ENCODE measurements at regions not wholly inside any gene's neighbourhood (a gene's known extent, or its start where the extent isn't known, plus 50 kb on each side); places are given as distances from the start of the nearest gene placed in this dataset.

DNA sequence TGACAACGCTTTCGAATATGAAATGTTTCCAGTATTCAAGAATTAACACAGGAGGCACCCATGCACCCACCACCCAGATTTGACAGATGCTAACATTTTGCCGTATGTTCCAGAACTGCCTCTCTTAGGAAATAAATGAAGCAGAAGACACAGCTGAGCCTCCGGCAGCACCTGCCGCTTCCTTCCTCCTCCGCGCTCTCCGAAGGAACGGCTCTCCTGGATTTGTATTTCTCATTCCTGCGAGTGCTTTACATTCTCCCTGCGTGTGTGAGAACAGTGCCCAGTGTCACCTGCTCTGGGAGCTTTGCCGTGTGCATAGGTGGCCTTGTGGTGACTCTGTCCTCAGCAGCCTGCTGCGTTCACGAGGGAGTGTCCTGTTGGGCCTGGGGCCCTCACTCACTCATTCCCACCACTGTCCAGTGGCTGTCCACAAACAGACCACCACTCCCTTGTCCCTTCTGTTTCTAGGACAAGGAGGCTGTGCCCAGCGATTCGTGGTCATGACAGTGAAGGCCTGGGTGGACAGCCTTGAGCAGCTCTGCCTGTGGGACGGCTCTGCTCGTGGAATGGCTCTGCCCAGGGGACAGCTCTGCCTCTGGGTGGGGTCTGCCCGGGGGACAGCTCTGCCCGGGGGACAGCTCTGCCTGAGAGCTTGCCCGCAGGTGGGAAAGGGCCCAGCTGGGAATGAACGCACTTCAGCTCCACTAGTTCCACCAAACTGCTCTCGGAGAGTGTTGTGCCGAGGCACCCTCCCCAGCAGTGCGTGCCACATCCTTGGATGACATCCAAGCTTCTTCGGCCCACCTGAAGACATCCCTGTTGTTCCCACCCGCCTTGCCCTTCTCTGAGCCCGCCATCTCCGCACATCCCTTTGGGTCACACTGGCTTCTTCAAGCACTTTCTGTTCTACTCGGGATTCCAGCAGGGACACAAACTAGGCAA is 170.5 kb upstream of the PPP1R26 start:
- peaks cover 15% of the 10 kb centered on the region for H3K9me3 ChIP-seq (ENCODE audit: control insufficient read depth, insufficient read depth, low read length)
- no peaks in the 10 kb centered on the region for H3K4me1 ChIP-seq (ENCODE audit: control insufficient read depth, insufficient read depth, low read length)
- H3K27me3 ChIP-seq (ENCODE audit: control insufficient read depth, insufficient read depth, low read length), result no peaks in the 10 kb centered on the region

DNA sequence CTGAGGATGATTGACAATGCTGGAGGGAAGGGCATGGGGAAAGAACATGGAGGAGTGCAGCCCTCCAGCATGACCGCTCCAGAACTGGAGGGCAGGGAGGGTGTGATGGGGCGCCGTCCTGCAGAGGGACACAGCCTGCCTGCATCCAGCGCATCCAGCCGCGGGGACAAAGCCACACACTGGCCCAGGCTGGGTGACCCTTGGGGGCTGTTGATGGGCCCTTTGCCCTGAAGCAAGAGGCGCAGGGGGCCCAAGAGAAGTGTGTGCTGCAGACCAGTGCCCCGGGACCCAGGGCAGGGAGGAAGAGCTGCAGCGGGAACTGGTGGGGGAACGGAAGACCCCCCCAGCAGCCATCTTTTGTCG is 169.8 kb upstream of the PPP1R26 start:
- H3K27ac ChIP-seq (ENCODE audit: low read depth, low read length), result no peak overlapping the region
- H3K9me3 ChIP-seq (ENCODE audit: control insufficient read depth, insufficient read depth, low read length), result peaks cover 15% of the 10 kb centered on the region
- no peaks in the 10 kb centered on the region for H3K36me3 ChIP-seq (ENCODE audit: control insufficient read depth, insufficient read depth, low read length)
- H3K27me3 ChIP-seq (ENCODE audit: control insufficient read depth, insufficient read depth, low read length), result no peaks in the 10 kb centered on the region
- no peaks in the 10 kb centered on the region for H3K4me1 ChIP-seq (ENCODE audit: control insufficient read depth, insufficient read depth, low read length)
- no peak overlapping the region for H3K9ac ChIP-seq (ENCODE audit: low read depth, low read length)
- H3K4me3 ChIP-seq (ENCODE audit: low read depth, low read length), result no peak overlapping the region

More for the DNA sequence above, 170.5 kb upstream of the PPP1R26 start:
- no peak overlapping the region for H3K4me3 ChIP-seq (ENCODE audit: low read depth, low read length)
- H3K36me3 ChIP-seq (ENCODE audit: control insufficient read depth, insufficient read depth, low read length), result no peaks in the 10 kb centered on the region
- H3K27ac ChIP-seq (ENCODE audit: low read depth, low read length), result no peak overlapping the region
- H3K9ac ChIP-seq (ENCODE audit: low read depth, low read length), result no peak overlapping the region

DNA sequence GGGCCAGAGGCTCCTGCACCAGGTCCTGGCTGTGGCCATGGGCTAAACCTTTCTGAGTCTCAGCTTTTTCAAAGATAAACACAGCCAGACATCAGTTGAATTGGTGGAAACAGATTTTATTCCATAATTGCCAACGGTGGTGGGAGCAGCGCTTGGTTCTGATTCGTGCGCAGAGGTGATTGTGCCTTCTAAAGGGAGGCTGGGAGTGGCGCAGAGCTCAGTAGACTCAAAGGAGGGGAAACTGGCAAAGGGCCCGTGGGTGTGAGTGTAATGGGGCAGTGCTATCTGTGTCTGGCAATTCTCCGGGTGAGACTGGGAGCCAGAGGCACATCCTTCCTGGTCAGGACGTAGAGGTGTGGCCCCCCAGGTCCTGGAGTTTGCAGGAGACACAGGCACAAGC is 169.4 kb upstream of the PPP1R26 start:
- Histone ChIP-seq H3K27ac (ENCODE audit: low read depth, low read length) (no peak overlapping the region), H3K4me3 (ENCODE audit: low read depth, low read length) (no peak overlapping the region), H3K9ac (ENCODE audit: low read depth, low read length) (no peak overlapping the region), H3K9me3 (ENCODE audit: control insufficient read depth, insufficient read depth, low read length) (peaks cover 15% of the 10 kb centered on the region), H3K4me1 (ENCODE audit: control insufficient read depth, insufficient read depth, low read length) (no peaks in the 10 kb centered on the region), H3K27me3 (ENCODE audit: control insufficient read depth, insufficient read depth, low read length) (no peaks in the 10 kb centered on the region), H3K36me3 (ENCODE audit: control insufficient read depth, insufficient read depth, low read length) (no peaks in the 10 kb centered on the region)

DNA sequence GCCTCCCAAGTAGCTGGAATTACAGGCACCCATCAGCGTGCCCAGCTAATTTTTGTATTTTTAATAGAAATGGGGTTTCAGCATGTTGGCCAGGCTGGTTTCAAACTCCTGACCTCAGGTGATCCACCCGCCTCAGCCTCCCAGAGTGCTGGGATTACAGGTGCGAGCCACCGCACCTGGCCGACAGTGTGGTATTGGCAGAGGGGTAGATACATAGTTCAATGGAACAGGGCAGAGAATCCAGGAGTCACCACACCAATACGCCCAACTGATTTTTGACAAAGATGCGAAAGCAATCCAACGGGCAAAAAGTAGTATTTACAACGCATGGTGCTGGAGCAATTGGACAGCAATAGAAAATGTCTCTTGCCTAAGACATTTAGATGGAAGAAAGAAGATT is 164.0 kb upstream of the PPP1R26 start:
- H3K9ac ChIP-seq (ENCODE audit: low read depth, low read length), result no peak overlapping the region
- no peak overlapping the region for H3K27ac ChIP-seq (ENCODE audit: low read depth, low read length)
- no peaks in the 10 kb centered on the region for H3K27me3 ChIP-seq (ENCODE audit: control insufficient read depth, insufficient read depth, low read length)
- H3K4me3 ChIP-seq (ENCODE audit: low read depth, low read length), result no peak overlapping the region
- peaks cover 16% of the 10 kb centered on the region for H3K4me1 ChIP-seq (ENCODE audit: control insufficient read depth, insufficient read depth, low read length)
- H3K36me3 ChIP-seq (ENCODE audit: control insufficient read depth, insufficient read depth, low read length), result no peaks in the 10 kb centered on the region
- peaks cover 15% of the 10 kb centered on the region for H3K9me3 ChIP-seq (ENCODE audit: control insufficient read depth, insufficient read depth, low read length)

DNA sequence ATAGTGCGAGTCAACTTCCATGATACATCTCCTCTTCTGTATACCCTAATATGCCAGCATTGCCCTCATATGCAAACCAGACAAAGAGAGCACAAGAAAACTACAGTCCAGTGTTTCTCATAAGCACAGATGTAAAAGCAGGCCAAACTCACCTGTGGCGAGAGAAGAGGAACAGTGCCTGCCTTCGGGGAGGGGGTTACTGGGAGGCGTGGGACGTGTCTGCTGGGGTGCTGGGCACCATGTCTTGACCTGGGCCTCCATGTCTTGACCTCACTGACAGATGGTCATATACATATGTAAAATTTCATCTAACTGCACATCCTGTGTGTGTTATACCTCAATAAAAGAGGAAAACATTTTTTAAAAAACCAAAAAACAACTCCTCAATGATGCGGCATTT is 159.3 kb upstream of the PPP1R26 start:
- Histone ChIP-seq H3K4me1 (ENCODE audit: control insufficient read depth, insufficient read depth, low read length) (peaks cover 16% of the 10 kb centered on the region), H3K9me3 (ENCODE audit: control insufficient read depth, insufficient read depth, low read length) (no peaks in the 10 kb centered on the region), H3K36me3 (ENCODE audit: control insufficient read depth, insufficient read depth, low read length) (no peaks in the 10 kb centered on the region), H3K9ac (ENCODE audit: low read depth, low read length) (no peak overlapping the region), H3K4me3 (ENCODE audit: low read depth, low read length) (no peak overlapping the region), H3K27ac (ENCODE audit: low read depth, low read length) (no peak overlapping the region), H3K27me3 (ENCODE audit: control insufficient read depth, insufficient read depth, low read length) (no peaks in the 10 kb centered on the region)

DNA sequence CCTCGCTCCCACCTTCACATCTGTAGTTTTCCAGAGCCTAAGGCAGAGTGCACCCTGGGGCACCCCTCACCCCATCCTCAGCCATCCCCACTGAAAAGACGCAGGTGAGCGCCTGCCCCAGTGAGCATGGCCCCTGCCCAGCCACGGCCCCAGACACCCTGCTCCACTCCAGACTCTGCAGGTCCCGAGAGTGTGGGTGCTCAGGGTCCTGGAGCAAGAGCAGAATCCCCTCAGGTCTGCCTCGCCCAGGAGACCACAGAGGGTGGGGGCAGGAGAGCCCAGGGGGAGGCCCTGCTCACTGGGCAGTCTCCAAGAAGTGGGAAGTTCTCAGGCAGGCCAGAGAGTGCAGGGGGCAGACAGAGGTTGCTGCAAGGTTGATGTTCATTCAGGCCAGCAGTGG is 158.6 kb upstream of the PPP1R26 start:
- Histone ChIP-seq H3K4me3 (ENCODE audit: low read depth, low read length) (no peak overlapping the region), H3K4me1 (ENCODE audit: control insufficient read depth, insufficient read depth, low read length) (peaks cover 16% of the 10 kb centered on the region), H3K9me3 (ENCODE audit: control insufficient read depth, insufficient read depth, low read length) (no peaks in the 10 kb centered on the region), H3K27ac (ENCODE audit: low read depth, low read length) (no peak overlapping the region), H3K9ac (ENCODE audit: low read depth, low read length) (no peak overlapping the region), H3K36me3 (ENCODE audit: control insufficient read depth, insufficient read depth, low read length) (no peaks in the 10 kb centered on the region), H3K27me3 (ENCODE audit: control insufficient read depth, insufficient read depth, low read length) (no peaks in the 10 kb centered on the region)

DNA sequence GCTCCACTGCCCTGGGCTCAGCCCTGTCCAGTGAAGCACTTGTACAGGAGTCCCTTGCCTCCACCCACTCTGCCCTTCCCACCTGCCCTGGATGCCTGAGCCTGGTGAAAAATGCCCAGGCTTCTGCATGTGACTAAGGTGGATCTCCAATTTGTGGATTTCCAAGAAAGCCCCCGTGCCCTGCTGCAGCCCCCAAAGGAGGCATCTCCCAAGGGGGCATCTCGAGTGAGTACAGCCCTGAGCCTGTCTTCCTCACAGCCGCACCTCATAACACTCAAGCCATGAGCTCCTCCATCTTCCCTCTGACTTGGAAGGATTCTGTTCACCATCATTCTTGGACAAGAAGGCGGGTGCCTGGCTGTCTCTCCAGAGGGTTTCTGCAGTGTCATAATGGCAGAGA is 158.0 kb upstream of the PPP1R26 start:
- H3K4me3 ChIP-seq (ENCODE audit: low read depth, low read length), result no peak overlapping the region
- no peaks in the 10 kb centered on the region for H3K36me3 ChIP-seq (ENCODE audit: control insufficient read depth, insufficient read depth, low read length)
- H3K9ac ChIP-seq (ENCODE audit: low read depth, low read length), result no peak overlapping the region
- H3K27me3 ChIP-seq (ENCODE audit: control insufficient read depth, insufficient read depth, low read length), result no peaks in the 10 kb centered on the region
- no peaks in the 10 kb centered on the region for H3K9me3 ChIP-seq (ENCODE audit: control insufficient read depth, insufficient read depth, low read length)
- peaks cover 16% of the 10 kb centered on the region for H3K4me1 ChIP-seq (ENCODE audit: control insufficient read depth, insufficient read depth, low read length)
- H3K27ac ChIP-seq (ENCODE audit: low read depth, low read length), result no peak overlapping the region

DNA sequence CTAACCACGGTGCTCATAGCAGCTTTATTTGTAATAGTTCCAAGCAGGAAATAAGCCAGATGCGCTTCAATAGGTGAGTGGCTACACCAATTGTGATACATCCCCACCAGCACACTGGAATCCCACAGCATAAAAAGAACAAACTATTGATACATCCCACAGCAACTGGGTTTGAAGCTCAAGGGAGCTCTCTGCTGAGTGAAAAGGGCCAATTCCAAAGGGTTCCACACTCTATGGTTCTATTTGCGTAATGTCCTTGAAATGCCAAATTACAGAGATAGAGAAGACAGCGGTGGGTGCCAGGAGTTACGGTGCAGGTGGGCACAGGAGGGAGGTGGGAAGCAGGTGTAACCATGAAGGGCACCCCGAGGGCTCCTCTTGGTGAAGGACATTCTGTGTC is 155.3 kb upstream of the PPP1R26 start:
- no peak overlapping the region for H3K9ac ChIP-seq (ENCODE audit: low read depth, low read length)
- no peaks in the 10 kb centered on the region for H3K36me3 ChIP-seq (ENCODE audit: control insufficient read depth, insufficient read depth, low read length)
- H3K9me3 ChIP-seq (ENCODE audit: control insufficient read depth, insufficient read depth, low read length), result peaks cover 5% of the 10 kb centered on the region; the same call in 1 of the 2 replicates
- H3K27ac ChIP-seq (ENCODE audit: low read depth, low read length), result no peak overlapping the region
- no peak overlapping the region for H3K4me3 ChIP-seq (ENCODE audit: low read depth, low read length)
- no peaks in the 10 kb centered on the region for H3K27me3 ChIP-seq (ENCODE audit: control insufficient read depth, insufficient read depth, low read length)
- peaks cover 12% of the 10 kb centered on the region for H3K4me1 ChIP-seq (ENCODE audit: control insufficient read depth, insufficient read depth, low read length)

DNA sequence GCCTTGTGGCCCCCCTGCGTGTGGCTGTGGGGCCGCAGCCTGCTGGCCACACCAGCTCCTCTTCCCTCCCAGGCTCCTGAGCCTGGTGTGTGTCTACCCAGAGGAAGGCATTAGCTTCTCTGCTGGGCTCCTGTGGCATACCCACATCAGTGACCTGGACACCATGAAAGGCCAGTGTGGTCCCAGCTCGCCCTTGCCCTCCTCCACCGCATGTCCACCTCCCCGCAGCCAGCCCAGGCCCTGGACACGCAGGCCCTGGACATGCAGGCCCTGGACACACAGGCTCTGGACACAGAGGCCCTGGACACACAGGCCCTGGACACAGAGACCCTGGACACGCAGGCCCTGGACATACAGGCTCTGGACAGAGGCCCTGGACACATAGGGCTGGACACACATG is 153.4 kb upstream of the PPP1R26 start:
- Histone ChIP-seq H3K4me1 (ENCODE audit: control insufficient read depth, insufficient read depth, low read length) (no peaks in the 10 kb centered on the region), H3K27ac (ENCODE audit: low read depth, low read length) (no peak overlapping the region), H3K27me3 (ENCODE audit: control insufficient read depth, insufficient read depth, low read length) (no peaks in the 10 kb centered on the region), H3K4me3 (ENCODE audit: low read depth, low read length) (no peak overlapping the region), H3K9ac (ENCODE audit: low read depth, low read length) (no peak overlapping the region), H3K36me3 (ENCODE audit: control insufficient read depth, insufficient read depth, low read length) (no peaks in the 10 kb centered on the region), H3K9me3 (ENCODE audit: control insufficient read depth, insufficient read depth, low read length) (peaks cover 5% of the 10 kb centered on the region; the same call in 1 of the 2 replicates)

DNA sequence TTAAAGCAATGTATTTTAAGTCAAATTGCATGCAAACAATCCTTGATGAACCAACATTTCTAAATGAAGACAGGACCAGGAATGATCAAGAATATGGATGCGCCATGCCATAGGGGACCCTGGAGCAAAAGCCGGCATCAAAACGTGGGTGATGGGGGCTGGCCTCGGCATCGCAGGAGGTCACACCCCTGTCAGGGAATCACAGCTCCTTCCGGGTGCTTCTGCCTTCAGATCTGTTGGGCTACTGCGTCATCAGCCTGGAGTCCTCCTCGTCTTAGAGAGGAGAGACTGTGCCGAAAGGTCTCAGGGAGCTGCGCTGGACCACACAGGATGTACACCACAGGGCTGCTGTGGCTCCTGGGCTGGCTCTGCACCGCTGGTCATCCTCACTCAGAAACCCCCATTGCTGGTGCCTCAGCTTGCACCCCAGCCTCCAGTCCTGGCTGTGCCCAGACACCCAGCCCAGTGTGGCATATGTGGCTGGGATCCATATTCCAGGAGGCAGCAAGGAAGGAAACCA is 152.9 kb upstream of the PPP1R26 start:
- Histone ChIP-seq H3K9me3 (ENCODE audit: control insufficient read depth, insufficient read depth, low read length) (peaks cover 5% of the 10 kb centered on the region; the same call in 1 of the 2 replicates), H3K9ac (ENCODE audit: low read depth, low read length) (no peak overlapping the region), H3K4me3 (ENCODE audit: low read depth, low read length) (no peak overlapping the region), H3K27ac (ENCODE audit: low read depth, low read length) (no peak overlapping the region), H3K27me3 (ENCODE audit: control insufficient read depth, insufficient read depth, low read length) (no peaks in the 10 kb centered on the region), H3K36me3 (ENCODE audit: control insufficient read depth, insufficient read depth, low read length) (no peaks in the 10 kb centered on the region), H3K4me1 (ENCODE audit: control insufficient read depth, insufficient read depth, low read length) (no peaks in the 10 kb centered on the region)

Data from HUES48 (cell line).